ENCODE measurements at regions not wholly inside any gene's neighbourhood (a gene's known extent, or its start where the extent isn't known, plus 50 kb on each side); places are given as distances from the start of the nearest gene placed in this dataset.

GRCh38 chr10:78910021-78910420 is 158.7 kb upstream of the ZMIZ1 start:
- Histone ChIP-seq H3K9ac (ENCODE audit: low read length) (no peak overlapping the region), H3K4me1 (ENCODE audit: insufficient read depth, low read length) (no peaks in the 10 kb centered on the region), H3K79me2 (ENCODE audit: low read length) (no peaks in the 10 kb centered on the region), H3K4me2 (ENCODE audit: low read length) (no peak overlapping the region), H3K9me2 (replicated peaks; ENCODE audit: low read length) (no peaks in the 10 kb centered on the region), H3K27me3 (ENCODE audit: low read length) (no peaks in the 10 kb centered on the region), H3F3A (ENCODE audit: low read length, unreplicated experiment) (no peaks in the 10 kb centered on the region), H3K9me3 (ENCODE audit: low read length) (no peaks in the 10 kb centered on the region), H3K36me3 (ENCODE audit: low read depth, low read length) (no peaks in the 10 kb centered on the region), H3K4me3 (ENCODE audit: low read length) (no peak overlapping the region), H4K20me1 (ENCODE audit: low read length) (no peaks in the 10 kb centered on the region), H3K27ac (ENCODE audit: low read length) (no peak overlapping the region), H2AFZ (ENCODE audit: low read length) (no peak overlapping the region)
- ChIA-PET CTCF (no interaction called here), POLR2A (ENCODE audit: unreplicated experiment) (no interaction called here)
- TF ChIP-seq EZH2 (IDR thresholded peaks at IDR 0.05; ENCODE audit: low read length, unreplicated experiment) (no peak), EZH2phosphoT487 (IDR thresholded peaks at IDR 0.05; ENCODE audit: borderline replicate concordance, low read length) (no peak), CTCF (conservative IDR thresholded peaks at IDR 0.05; ENCODE audit: low read depth, low read length) (no peak)
- BruUV-seq (replicated peaks) = no TSS peak
- intact Hi-C loops (cut with micrococcal nuclease) = no loop called here
- ATAC-seq (no peak), DNase-seq (no peak)

- DNase-seq (no peak), ATAC-seq (no peak)
- H3K79me2 ChIP-seq (ENCODE audit: low read length) = no peaks in the 10 kb centered on the region
- no peak overlapping the region for H3K4me3 ChIP-seq (ENCODE audit: low read length)
- CTCF ChIA-PET = no interaction called here
- 0 out of 2 replicates have a peak, but pooled peaks cover 2% of the 10 kb centered on the region for H3K27me3 ChIP-seq (ENCODE audit: low read length)
- no peak overlapping the region for H3K27ac ChIP-seq (ENCODE audit: low read length)
- H3K4me1 ChIP-seq (ENCODE audit: insufficient read depth, low read length) = no peaks in the 10 kb centered on the region
- H3K4me2 ChIP-seq (ENCODE audit: low read length) = no peak overlapping the region
- intact Hi-C loops (cut with micrococcal nuclease) = no loop called here
- no peaks in the 10 kb centered on the region for H4K20me1 ChIP-seq (ENCODE audit: low read length)
- no peak overlapping the region for H2AFZ ChIP-seq (ENCODE audit: low read length)
- H3K36me3 ChIP-seq (ENCODE audit: low read depth, low read length) = no peaks in the 10 kb centered on the region
- H3K9me2 ChIP-seq (replicated peaks; ENCODE audit: low read length) = no peaks in the 10 kb centered on the region
- no TSS peak for BruUV-seq (replicated peaks)
- POLR2A ChIA-PET (ENCODE audit: unreplicated experiment) = no interaction called here
- TF ChIP-seq EZH2phosphoT487 (IDR thresholded peaks at IDR 0.05; ENCODE audit: borderline replicate concordance, low read length) = no peak
- no peak for TF ChIP-seq CTCF (conservative IDR thresholded peaks at IDR 0.05; ENCODE audit: low read depth, low read length)
- no peak for TF ChIP-seq EZH2 (IDR thresholded peaks at IDR 0.05; ENCODE audit: low read length, unreplicated experiment)
- H3F3A ChIP-seq (ENCODE audit: low read length, unreplicated experiment) = no peaks in the 10 kb centered on the region
- no peaks in the 10 kb centered on the region for H3K9me3 ChIP-seq (ENCODE audit: low read length)
- no peak overlapping the region for H3K9ac ChIP-seq (ENCODE audit: low read length)
Observed at GRCh38 chr10:78910476-78910875, 158.3 kb upstream of the ZMIZ1 start.

- Histone ChIP-seq H4K20me1 (ENCODE audit: low read length) (no peaks in the 10 kb centered on the region), H3K9me3 (ENCODE audit: low read length) (no peaks in the 10 kb centered on the region), H3K27me3 (ENCODE audit: low read length) (0 out of 2 replicates have a peak, but pooled peaks cover 4% of the 10 kb centered on the region), H3K36me3 (ENCODE audit: low read depth, low read length) (no peaks in the 10 kb centered on the region), H3K27ac (ENCODE audit: low read length) (no peak overlapping the region), H3K4me3 (ENCODE audit: low read length) (no peak overlapping the region), H3K9ac (ENCODE audit: low read length) (no peak overlapping the region), H3K9me2 (replicated peaks; ENCODE audit: low read length) (no peaks in the 10 kb centered on the region), H3K79me2 (ENCODE audit: low read length) (no peaks in the 10 kb centered on the region), H3K4me2 (ENCODE audit: low read length) (no peak overlapping the region), H3F3A (ENCODE audit: low read length, unreplicated experiment) (no peaks in the 10 kb centered on the region), H2AFZ (ENCODE audit: low read length) (no peak overlapping the region), H3K4me1 (ENCODE audit: insufficient read depth, low read length) (no peaks in the 10 kb centered on the region)
- ATAC-seq (no peak), DNase-seq (no peak)
- no TSS peak for BruUV-seq (replicated peaks)
- intact Hi-C loops (cut with micrococcal nuclease) = no loop called here
- TF ChIP-seq EZH2phosphoT487 (IDR thresholded peaks at IDR 0.05; ENCODE audit: borderline replicate concordance, low read length) (no peak), CTCF (conservative IDR thresholded peaks at IDR 0.05; ENCODE audit: low read depth, low read length) (no peak), EZH2 (IDR thresholded peaks at IDR 0.05; ENCODE audit: low read length, unreplicated experiment) (no peak)
- POLR2A ChIA-PET (ENCODE audit: unreplicated experiment) = no interaction called here
- CTCF ChIA-PET = no interaction called here
Observed at GRCh38 chr10:78910886-78911285, 157.9 kb upstream of the ZMIZ1 start.

Measured in PC-3 (cell line).